AG10803 (cell line): ENCODE measurements at regions not wholly inside any gene's neighbourhood (a gene's known extent, or its start where the extent isn't known, plus 50 kb on each side); places are given as distances from the start of the nearest gene placed in this dataset.

Experiments used
- DNase-seq: peaks from one replicate; pipeline ENCODE4 v3.0.0; 2010; ENCODE audit warnings: low read depth
- H3K4me3 ChIP-seq: 2 replicates; pipeline ENCODE4 v1.5.1; 2011; ENCODE audit warnings: mild to moderate bottlenecking, low read length, control low read depth
- CTCF ChIP-seq: conservative IDR thresholded peaks from 2 replicates; pipeline ENCODE4 v1.5.1; 2011; ENCODE audit warnings: mild to moderate bottlenecking, low read length, control low read depth, inconsistent platforms

GRCh38 chr4:59400334-59400733 is 1799.8 kb upstream of the ADGRL3 start:
- TF ChIP-seq CTCF, result no peak
- no peak for DNase-seq
- no peak overlapping the region for H3K4me3 ChIP-seq

- no peak overlapping the region for H3K4me3 ChIP-seq
- no peak for DNase-seq
- no peak for TF ChIP-seq CTCF
Observed at GRCh38 chr4:59409647-59410046, 1790.5 kb upstream of the ADGRL3 start.

- DNase-seq, result no peak
- H3K4me3 ChIP-seq, result no peak overlapping the region
- TF ChIP-seq CTCF, result no peak
Observed at GRCh38 chr4:59412739-59413138, 1787.4 kb upstream of the ADGRL3 start.

- H3K4me3 ChIP-seq, result no peak overlapping the region
- TF ChIP-seq CTCF, result no peak
- DNase-seq, result no peak
Observed at GRCh38 chr4:59455751-59456150, 1744.4 kb upstream of the ADGRL3 start.

GRCh38 chr4:59457576-59457975 is 1742.5 kb upstream of the ADGRL3 start:
- no peak for DNase-seq
- TF ChIP-seq CTCF, result no peak
- H3K4me3 ChIP-seq, result no peak overlapping the region

GRCh38 chr4:59484944-59485343 is 1715.2 kb upstream of the ADGRL3 start:
- DNase-seq, result no peak
- TF ChIP-seq CTCF, result no peak
- no peak overlapping the region for H3K4me3 ChIP-seq

GRCh38 chr4:59500103-59500502 is 1700.0 kb upstream of the ADGRL3 start:
- no peak for TF ChIP-seq CTCF
- no peak for DNase-seq
- no peak overlapping the region for H3K4me3 ChIP-seq
